ENCODE measurements at regions not wholly inside any gene's neighbourhood (a gene's known extent, or its start where the extent isn't known, plus 50 kb on each side); places are given as distances from the start of the nearest gene placed in this dataset.

- ATAC-seq (ENCODE audit: low read depth in 2 of 2) (peak; percentile 28 to 43), DNase-seq (peak in 1 of 3 donors; percentile 1)
Measured at GRCh38 chr2:75311993-75312392, 112.7 kb upstream of the TACR1 start.

GRCh38 chr2:75311521-75311920, 112.2 kb upstream of the TACR1 start:
- Histone ChIP-seq H3K27me3 (ENCODE audit: control insufficient read depth, insufficient read depth, low read length) (no peaks in the 10 kb centered on the region), H3K4me1 (ENCODE audit: control insufficient read depth, insufficient read depth, low read length, poor library complexity, severe bottlenecking) (no peaks in the 10 kb centered on the region), H3K27ac (ENCODE audit: insufficient read depth, low read length, poor library complexity, severe bottlenecking) (no peak overlapping the region), H3K4me3 (ENCODE audit: low read depth, low read length) (no peak overlapping the region), H3K9me3 (ENCODE audit: control insufficient read depth in 2 of 2, low read length in 2 of 2) (no peaks in the 10 kb centered on the region), H3K36me3 (ENCODE audit: control insufficient read depth, insufficient read depth, low read length) (no peaks in the 10 kb centered on the region)
- no peak for ATAC-seq (ENCODE audit: low read depth in 2 of 2)
- Mint-ChIP-seq H3K27ac (no peak overlapping the region), H3K4me1 (no peaks in the 10 kb centered on the region), H3K27me3 (no peaks in the 10 kb centered on the region), H3K9me3 (peaks cover 0 to 4% (median 0%) of the 10 kb centered on the region in 7 donors), H3K36me3 (no peaks in the 10 kb centered on the region), H3K4me3 (no peak overlapping the region)
- no peak for DNase-seq

More at GRCh38 chr2:75311993-75312392, 112.7 kb upstream of the TACR1 start:
- peaks cover 0 to 4% (median 0%) of the 10 kb centered on the region in 7 donors for H3K9me3 Mint-ChIP-seq
- no peaks in the 10 kb centered on the region for H3K4me1 ChIP-seq (ENCODE audit: control insufficient read depth, insufficient read depth, low read length, poor library complexity, severe bottlenecking)
- H3K36me3 ChIP-seq (ENCODE audit: control insufficient read depth, insufficient read depth, low read length), result no peaks in the 10 kb centered on the region
- no peaks in the 10 kb centered on the region for H3K4me1 Mint-ChIP-seq
- H3K9me3 ChIP-seq (ENCODE audit: control insufficient read depth in 2 of 2, low read length in 2 of 2), result no peaks in the 10 kb centered on the region
- H3K27ac Mint-ChIP-seq, result no peak overlapping the region
- H3K27me3 Mint-ChIP-seq, result no peaks in the 10 kb centered on the region
- no peak overlapping the region for H3K27ac ChIP-seq (ENCODE audit: insufficient read depth, low read length, poor library complexity, severe bottlenecking)
- H3K36me3 Mint-ChIP-seq, result no peaks in the 10 kb centered on the region
- no peak overlapping the region for H3K4me3 Mint-ChIP-seq
- H3K27me3 ChIP-seq (ENCODE audit: control insufficient read depth, insufficient read depth, low read length), result no peaks in the 10 kb centered on the region
- H3K4me3 ChIP-seq (ENCODE audit: low read depth, low read length), result no peak overlapping the region

- no peak overlapping the region for H3K4me3 Mint-ChIP-seq
- H3K36me3 Mint-ChIP-seq, result no peaks in the 10 kb centered on the region
- H3K4me1 Mint-ChIP-seq, result no peaks in the 10 kb centered on the region
Measured at GRCh38 chr2:75310876-75311275, 111.6 kb upstream of the TACR1 start.

GRCh38 chr2:75309596-75310463, 110.5 kb upstream of the TACR1 start:
- H3K36me3 ChIP-seq (ENCODE audit: control insufficient read depth, insufficient read depth, low read length), result no peaks in the 10 kb centered on the region
- Mint-ChIP-seq H3K9me3 (peaks cover 0 to 4% (median 0%) of the 10 kb centered on the region in 7 donors), H3K36me3 (no peaks in the 10 kb centered on the region), H3K4me1 (no peaks in the 10 kb centered on the region), H3K27me3 (no peaks in the 10 kb centered on the region), H3K27ac (no peak overlapping the region), H3K4me3 (no peak overlapping the region)
- H3K4me3 ChIP-seq (ENCODE audit: low read depth, low read length), result no peak overlapping the region
- no peaks in the 10 kb centered on the region for H3K9me3 ChIP-seq (ENCODE audit: control insufficient read depth in 2 of 2, low read length in 2 of 2)
- DNase-seq (no peak), ATAC-seq (ENCODE audit: low read depth in 2 of 2) (no peak)
- no peaks in the 10 kb centered on the region for H3K4me1 ChIP-seq (ENCODE audit: control insufficient read depth, insufficient read depth, low read length, poor library complexity, severe bottlenecking)
- no peaks in the 10 kb centered on the region for H3K27me3 ChIP-seq (ENCODE audit: control insufficient read depth, insufficient read depth, low read length)
- H3K27ac ChIP-seq (ENCODE audit: insufficient read depth, low read length, poor library complexity, severe bottlenecking), result no peak overlapping the region

More at GRCh38 chr2:75310876-75311275, 111.6 kb upstream of the TACR1 start:
- Histone ChIP-seq H3K4me3 (ENCODE audit: low read depth, low read length) (no peak overlapping the region), H3K9me3 (ENCODE audit: control insufficient read depth in 2 of 2, low read length in 2 of 2) (no peaks in the 10 kb centered on the region), H3K4me1 (ENCODE audit: control insufficient read depth, insufficient read depth, low read length, poor library complexity, severe bottlenecking) (no peaks in the 10 kb centered on the region), H3K27me3 (ENCODE audit: control insufficient read depth, insufficient read depth, low read length) (no peaks in the 10 kb centered on the region), H3K36me3 (ENCODE audit: control insufficient read depth, insufficient read depth, low read length) (no peaks in the 10 kb centered on the region), H3K27ac (ENCODE audit: insufficient read depth, low read length, poor library complexity, severe bottlenecking) (no peak overlapping the region)
- peaks cover 0 to 4% (median 0%) of the 10 kb centered on the region in 7 donors for H3K9me3 Mint-ChIP-seq
- no peaks in the 10 kb centered on the region for H3K27me3 Mint-ChIP-seq
- no peak overlapping the region for H3K27ac Mint-ChIP-seq
- ATAC-seq (ENCODE audit: low read depth in 2 of 2) (no peak), DNase-seq (no peak)

GRCh38 chr2:75303227-75303626, 103.9 kb upstream of the TACR1 start:
- Mint-ChIP-seq H3K4me3 (no peak overlapping the region), H3K4me1 (no peaks in the 10 kb centered on the region), H3K27ac (no peak overlapping the region), H3K36me3 (no peaks in the 10 kb centered on the region), H3K27me3 (peaks cover 5% of the 10 kb centered on the region), H3K9me3 (peaks cover 0 to 5% (median 0%) of the 10 kb centered on the region in 7 donors)
- H3K36me3 ChIP-seq (ENCODE audit: control insufficient read depth, insufficient read depth, low read length), result no peaks in the 10 kb centered on the region
- DNase-seq (no peak), ATAC-seq (ENCODE audit: low read depth in 2 of 2) (no peak)
- no peaks in the 10 kb centered on the region for H3K27me3 ChIP-seq (ENCODE audit: control insufficient read depth, insufficient read depth, low read length)
- no peak overlapping the region for H3K4me3 ChIP-seq (ENCODE audit: low read depth, low read length)
- H3K4me1 ChIP-seq (ENCODE audit: control insufficient read depth, insufficient read depth, low read length, poor library complexity, severe bottlenecking), result no peaks in the 10 kb centered on the region
- peaks cover 0 to 4% of the 10 kb centered on the region in 2 experiments for H3K9me3 ChIP-seq (ENCODE audit: control insufficient read depth in 2 of 2, low read length in 2 of 2)
- H3K27ac ChIP-seq (ENCODE audit: insufficient read depth, low read length, poor library complexity, severe bottlenecking), result no peak overlapping the region

- H3K4me1 ChIP-seq (ENCODE audit: control insufficient read depth, insufficient read depth, low read length, poor library complexity, severe bottlenecking), result no peaks in the 10 kb centered on the region
- DNase-seq, result no peak
- no peak overlapping the region for H3K4me3 ChIP-seq (ENCODE audit: low read depth, low read length)
- no peaks in the 10 kb centered on the region for H3K36me3 Mint-ChIP-seq
- H3K9me3 Mint-ChIP-seq, result peaks cover 0 to 4% (median 0%) of the 10 kb centered on the region in 7 donors
- H3K27me3 ChIP-seq (ENCODE audit: control insufficient read depth, insufficient read depth, low read length), result peaks cover 2% of the 10 kb centered on the region
- H3K27me3 Mint-ChIP-seq, result peaks cover 10% of the 10 kb centered on the region
- H3K9me3 ChIP-seq (ENCODE audit: control insufficient read depth in 2 of 2, low read length in 2 of 2), result no peaks in the 10 kb centered on the region
- H3K27ac Mint-ChIP-seq, result no peak overlapping the region
- no peaks in the 10 kb centered on the region for H3K4me1 Mint-ChIP-seq
- no peak overlapping the region for H3K4me3 Mint-ChIP-seq
- no peak for ATAC-seq (ENCODE audit: low read depth in 2 of 2)
- H3K27ac ChIP-seq (ENCODE audit: insufficient read depth, low read length, poor library complexity, severe bottlenecking), result no peak overlapping the region
- no peaks in the 10 kb centered on the region for H3K36me3 ChIP-seq (ENCODE audit: control insufficient read depth, insufficient read depth, low read length)
Measured at GRCh38 chr2:75294362-75294761, 95.0 kb upstream of the TACR1 start.

GRCh38 chr2:75292826-75293225, 93.5 kb upstream of the TACR1 start:
- Histone ChIP-seq H3K36me3 (ENCODE audit: control insufficient read depth, insufficient read depth, low read length) (no peaks in the 10 kb centered on the region), H3K9me3 (ENCODE audit: control insufficient read depth in 2 of 2, low read length in 2 of 2) (no peaks in the 10 kb centered on the region), H3K4me3 (ENCODE audit: low read depth, low read length) (no peak overlapping the region), H3K4me1 (ENCODE audit: control insufficient read depth, insufficient read depth, low read length, poor library complexity, severe bottlenecking) (no peaks in the 10 kb centered on the region), H3K27me3 (ENCODE audit: control insufficient read depth, insufficient read depth, low read length) (peaks cover 2% of the 10 kb centered on the region), H3K27ac (ENCODE audit: insufficient read depth, low read length, poor library complexity, severe bottlenecking) (no peak overlapping the region)
- H3K4me3 Mint-ChIP-seq, result no peak overlapping the region
- no peak overlapping the region for H3K27ac Mint-ChIP-seq
- H3K9me3 Mint-ChIP-seq, result peaks cover 0 to 4% (median 0%) of the 10 kb centered on the region in 7 donors
- H3K4me1 Mint-ChIP-seq, result no peaks in the 10 kb centered on the region
- no peak for ATAC-seq (ENCODE audit: low read depth in 2 of 2)
- H3K36me3 Mint-ChIP-seq, result no peaks in the 10 kb centered on the region
- no peak for DNase-seq
- H3K27me3 Mint-ChIP-seq, result peaks cover 10% of the 10 kb centered on the region
